Liver (tissue), 8 donors: ENCODE measurements at regions not wholly inside any gene's neighbourhood (a gene's known extent, or its start where the extent isn't known, plus 50 kb on each side); places are given as distances from the start of the nearest gene placed in this dataset.

Source experiments
- DNase-seq: peaks from one replicate; pipeline ENCODE4 v3.0.0-alpha.2; 2017; ENCODE audit warnings: low spot score
- H3K27ac ChIP-seq, 2 donors: one replicate each; pipeline ENCODE4 v1.7.0; 2013; ENCODE audit warnings: inconsistent platforms in 2 of 2, low read length in 2 of 2, control low read depth in 1 of 2, low read depth in 1 of 2, mild to moderate bottlenecking in 1 of 2
- H3K27me3 ChIP-seq, 4 donors: one replicate each; pipeline versions ENCODE4 v1.6.1 to v1.7.0; 2013; ENCODE audit warnings: low read length in 3 of 4, inconsistent platforms in 1 of 4, mild to moderate bottlenecking in 1 of 4, moderate library complexity in 1 of 4; ENCODE audit not compliant: control insufficient read depth in 4 of 4, insufficient read depth in 4 of 4
- H3K36me3 ChIP-seq, 4 donors: one replicate each; pipeline versions ENCODE4 v1.6.1 to v1.7.0; 2013; ENCODE audit warnings: low read length in 3 of 4, mild to moderate bottlenecking in 3 of 4, low read depth in 1 of 4, moderate library complexity in 1 of 4; ENCODE audit not compliant: control insufficient read depth in 4 of 4, insufficient read depth in 3 of 4
- H3K4me1 ChIP-seq, 4 donors: one replicate each; pipeline versions ENCODE4 v1.6.1 to v1.7.0; 2013; ENCODE audit warnings: low read length in 3 of 4, mild to moderate bottlenecking in 3 of 4, moderate library complexity in 1 of 4; ENCODE audit not compliant: control insufficient read depth in 4 of 4, insufficient read depth in 4 of 4
- H3K4me3 ChIP-seq, 3 donors: one replicate each; pipeline versions ENCODE4 v1.6.1 to v1.7.0; 2013; ENCODE audit warnings: low read length in 3 of 3, control low read depth in 1 of 3, low read depth in 1 of 3, mild to moderate bottlenecking in 1 of 3
- H3K9ac ChIP-seq, 2 donors: one replicate each; pipeline ENCODE4 v1.7.0; 2013; ENCODE audit warnings: low read length in 2 of 2, mild to moderate bottlenecking in 2 of 2, moderate library complexity in 2 of 2, control low read depth in 1 of 2, low read depth in 1 of 2
- H3K9me3 ChIP-seq, 4 donors: one replicate each; pipeline versions ENCODE4 v1.6.1 to v1.7.0; 2013; ENCODE audit warnings: low read length in 3 of 4; ENCODE audit not compliant: control insufficient read depth in 4 of 4
- ATF3 ChIP-seq: IDR thresholded peaks from 2 replicates; pipeline ENCODE4 v1.6.1; 2016; ENCODE audit warnings: antibody characterized with exemption
- CTCF ChIP-seq: fragments of 150-350 bp; IDR thresholded peaks from 2 replicates; pipeline ENCODE4 v1.5.1; 2017; ENCODE audit warnings: improper control_type of control experiment, low read depth, low read length; ENCODE audit not compliant: missing input control
- EGR1 ChIP-seq, 2 donors: IDR thresholded peaks; 2 replicates each; pipeline ENCODE4 v1.6.1; 2016 to 2018; ENCODE audit warnings: antibody characterized with exemption in 2 of 2, low read depth in 2 of 2
- FOXA1 ChIP-seq: IDR thresholded peaks from 2 replicates; pipeline ENCODE4 v1.6.1; 2016; ENCODE audit warnings: antibody characterized with exemption
- FOXA2 ChIP-seq: IDR thresholded peaks from 2 replicates; pipeline ENCODE4 v1.6.1; 2016; ENCODE audit warnings: antibody characterized with exemption
- GABPA ChIP-seq, 2 donors: IDR thresholded peaks in 1 of 2; conservative IDR thresholded peaks in 1 of 2; 2 replicates each; pipeline ENCODE4 v1.6.1; 2016; ENCODE audit warnings: antibody characterized with exemption in 2 of 2, mild to moderate bottlenecking in 1 of 2, moderate library complexity in 1 of 2
- HNF4A ChIP-seq, 2 donors: conservative IDR thresholded peaks; 2 replicates each; pipeline ENCODE4 v1.6.1; 2016; ENCODE audit warnings: antibody characterized with exemption in 2 of 2, mild to moderate bottlenecking in 2 of 2
- HNF4G ChIP-seq: IDR thresholded peaks from 2 replicates; pipeline ENCODE4 v1.6.1; 2016; ENCODE audit warnings: antibody characterized with exemption
- JUND ChIP-seq, 2 donors: IDR thresholded peaks; 2 replicates each; pipeline ENCODE4 v1.6.1; 2016; ENCODE audit warnings: antibody characterized with exemption in 2 of 2
- MAX ChIP-seq: IDR thresholded peaks from 2 replicates; pipeline ENCODE4 v1.6.1; 2016; ENCODE audit warnings: antibody characterized with exemption
- NR2F2 ChIP-seq: IDR thresholded peaks from 2 replicates; pipeline ENCODE4 v1.6.1; 2016; ENCODE audit warnings: antibody characterized with exemption
- RAD21 ChIP-seq, 2 donors: IDR thresholded peaks; 2 replicates each; pipeline ENCODE4 v1.6.1; 2016; ENCODE audit warnings: antibody characterized with exemption in 2 of 2, mild to moderate bottlenecking in 2 of 2
- REST ChIP-seq: IDR thresholded peaks from 2 replicates; pipeline ENCODE4 v1.6.1; 2016; ENCODE audit warnings: antibody characterized with exemption, mild to moderate bottlenecking
- RXRA ChIP-seq, 2 donors: IDR thresholded peaks; 2 replicates each; pipeline ENCODE4 v1.6.1; 2017 to 2018; ENCODE audit warnings: antibody characterized with exemption in 2 of 2, mild to moderate bottlenecking in 1 of 2
- SP1 ChIP-seq: IDR thresholded peaks from 2 replicates; pipeline ENCODE4 v1.6.1; 2018; ENCODE audit warnings: antibody characterized with exemption, mild to moderate bottlenecking
- TAF1 ChIP-seq: conservative IDR thresholded peaks from 2 replicates; pipeline ENCODE4 v1.6.1; 2016; ENCODE audit warnings: antibody characterized with exemption, mild to moderate bottlenecking
- YY1 ChIP-seq: IDR thresholded peaks from 2 replicates; pipeline ENCODE4 v1.6.1; 2016; ENCODE audit warnings: antibody characterized with exemption, mild to moderate bottlenecking
- ZBTB33 ChIP-seq: IDR thresholded peaks from 2 replicates; pipeline ENCODE4 v1.6.1; 2016; ENCODE audit warnings: antibody characterized with exemption
- WGBS: extraction: QIAGEN DNeasy Blood & Tissue Kit; methylation state at CpG from one replicate; pipeline ENCODE4 v1.1.7; 2013; 5-methylcytosine and 5-hydroxymethylcytosine counted together
- donor health status: healthy.
- donor health status: healthy.
- donor health status: healthy.
- donor health status: healthy.
- donor health status: healthy.

GRCh38 chr16:7077636-7078035, 255.0 kb upstream of the RBFOX1 start:
- H3K4me3 ChIP-seq: no peak overlapping the region
- peaks cover 0 to 5% (median 1%) of the 10 kb centered on the region in 4 donors for H3K27me3 ChIP-seq
- H3K36me3 ChIP-seq: no peaks in the 10 kb centered on the region
- no peak for TF ChIP-seq RAD21 (IDR thresholded peaks at IDR 0.05)
- TF ChIP-seq HNF4G: no peak
- no peak for TF ChIP-seq FOXA2
- no peak for TF ChIP-seq ATF3
- TF ChIP-seq JUND (IDR thresholded peaks at IDR 0.05): no peak
- TF ChIP-seq FOXA1: no peak
- no peak for TF ChIP-seq HNF4A (conservative IDR thresholded peaks at IDR 0.05)
- TF ChIP-seq REST: no peak
- no peak for TF ChIP-seq MAX
- no peak for TF ChIP-seq RXRA (IDR thresholded peaks at IDR 0.05)
- no peak for TF ChIP-seq ZBTB33
- no peak for TF ChIP-seq SP1
- no peak for TF ChIP-seq GABPA (IDR thresholded peaks at IDR 0.05 in 1 of 2, conservative IDR thresholded peaks at IDR 0.05 in 1 of 2)
- no peak for TF ChIP-seq NR2F2
- no peak for TF ChIP-seq TAF1
- TF ChIP-seq EGR1 (IDR thresholded peaks at IDR 0.05; ENCODE audit: low read depth in 2 of 2): no peak
- no peak for TF ChIP-seq YY1
- DNase-seq: no peak
- H3K27ac ChIP-seq: no peak overlapping the region
- peaks cover 0 to 3% (median 1%) of the 10 kb centered on the region in 4 donors for H3K9me3 ChIP-seq
- WGBS: 63% methylated on average over 4 of the region's 4 CpGs
- no peak overlapping the region for H3K9ac ChIP-seq
- H3K4me1 ChIP-seq: no peaks in the 10 kb centered on the region

GRCh38 chr16:7074715-7075114, 257.9 kb upstream of the RBFOX1 start:
- WGBS: 88% methylated on average over 4 of the region's 4 CpGs
- H3K27ac ChIP-seq: no peak overlapping the region
- H3K9me3 ChIP-seq: peaks cover 0 to 6% (median 1%) of the 10 kb centered on the region in 4 donors
- H3K4me3 ChIP-seq: no peak overlapping the region
- H3K9ac ChIP-seq: no peak overlapping the region
- no peak for DNase-seq
- H3K36me3 ChIP-seq: no peaks in the 10 kb centered on the region
- H3K27me3 ChIP-seq: peaks cover 0 to 4% (median 1%) of the 10 kb centered on the region in 4 donors
- H3K4me1 ChIP-seq: no peaks in the 10 kb centered on the region
- TF ChIP-seq ATF3 (no peak), RAD21 (IDR thresholded peaks at IDR 0.05) (no peak), ZBTB33 (no peak), GABPA (IDR thresholded peaks at IDR 0.05 in 1 of 2, conservative IDR thresholded peaks at IDR 0.05 in 1 of 2) (no peak), CTCF (no peak), EGR1 (IDR thresholded peaks at IDR 0.05; ENCODE audit: low read depth in 2 of 2) (no peak), YY1 (no peak), HNF4A (conservative IDR thresholded peaks at IDR 0.05) (no peak), TAF1 (no peak), SP1 (no peak), MAX (no peak), HNF4G (no peak)
